D721Med (cell line): ENCODE measurements at regions not wholly inside any gene's neighbourhood (a gene's known extent, or its start where the extent isn't known, plus 50 kb on each side); places are given as distances from the start of the nearest gene placed in this dataset.

Source experiments
- DNase-seq: peaks from one replicate; pipeline ENCODE4 v3.0.0; 2011; ENCODE audit warnings: low spot score; ENCODE audit not compliant: insufficient read length
- FAIRE-seq: peaks from 2 replicates; lab custom pipeline; 2011; peaks lifted over from hg19 to GRCh38; lab: Jason Lieb, UNC
- TF ChIP-seq, protein P1 (sequence below): IDR thresholded peaks from 2 replicates; pipeline ENCODE4 v1.5.1; 2012; ENCODE audit warnings: mild to moderate bottlenecking, control low read depth; ENCODE audit not compliant: insufficient read depth; ENCODE audit errors: missing control alignments

DNA sequence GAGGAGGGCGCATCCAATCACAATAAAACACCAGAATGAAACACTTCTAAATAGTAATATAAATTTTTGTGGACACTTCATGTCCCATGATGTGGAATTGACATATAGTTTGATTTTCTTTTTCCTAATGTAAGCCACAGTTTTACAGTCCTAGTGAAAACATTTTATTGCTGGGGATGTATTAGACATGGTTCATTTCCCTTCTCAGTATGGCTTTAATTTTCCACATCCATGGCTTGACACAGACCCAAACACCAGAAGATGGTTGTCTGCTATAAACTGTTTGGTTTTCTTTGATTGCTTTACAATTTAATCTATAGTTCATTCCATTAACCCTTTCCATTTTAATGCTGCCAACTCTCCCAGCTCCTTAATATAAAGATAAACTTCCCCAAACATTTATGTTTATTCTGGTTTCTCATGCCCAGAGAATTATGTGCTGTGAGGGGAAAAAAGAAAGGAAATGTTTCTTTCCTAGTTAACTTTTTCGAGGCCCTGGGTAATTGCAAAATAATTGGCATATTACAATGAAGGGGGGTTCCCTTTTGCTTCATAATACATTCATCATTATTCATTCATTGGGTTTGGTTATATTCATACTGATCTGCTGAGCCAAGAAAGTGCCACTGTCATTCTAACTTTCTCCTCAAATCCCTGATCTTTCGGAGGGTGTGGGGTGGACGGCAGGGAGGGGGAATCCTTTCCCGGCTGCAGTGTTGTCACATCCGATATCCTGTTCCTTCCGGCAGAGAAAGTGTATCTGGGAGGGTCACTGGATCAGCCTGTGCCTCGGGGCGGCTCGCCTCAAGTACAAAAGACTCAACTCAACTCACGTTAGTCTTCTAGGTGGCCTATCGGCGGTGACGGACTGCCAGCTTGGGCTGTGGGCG, 127.6 kb upstream of the TFAP2D start:
- DNase-seq = no peak

GRCh38 chr6:50586331-50586675, 127.0 kb upstream of the TFAP2D start:
- TF ChIP-seq, protein P1, sequence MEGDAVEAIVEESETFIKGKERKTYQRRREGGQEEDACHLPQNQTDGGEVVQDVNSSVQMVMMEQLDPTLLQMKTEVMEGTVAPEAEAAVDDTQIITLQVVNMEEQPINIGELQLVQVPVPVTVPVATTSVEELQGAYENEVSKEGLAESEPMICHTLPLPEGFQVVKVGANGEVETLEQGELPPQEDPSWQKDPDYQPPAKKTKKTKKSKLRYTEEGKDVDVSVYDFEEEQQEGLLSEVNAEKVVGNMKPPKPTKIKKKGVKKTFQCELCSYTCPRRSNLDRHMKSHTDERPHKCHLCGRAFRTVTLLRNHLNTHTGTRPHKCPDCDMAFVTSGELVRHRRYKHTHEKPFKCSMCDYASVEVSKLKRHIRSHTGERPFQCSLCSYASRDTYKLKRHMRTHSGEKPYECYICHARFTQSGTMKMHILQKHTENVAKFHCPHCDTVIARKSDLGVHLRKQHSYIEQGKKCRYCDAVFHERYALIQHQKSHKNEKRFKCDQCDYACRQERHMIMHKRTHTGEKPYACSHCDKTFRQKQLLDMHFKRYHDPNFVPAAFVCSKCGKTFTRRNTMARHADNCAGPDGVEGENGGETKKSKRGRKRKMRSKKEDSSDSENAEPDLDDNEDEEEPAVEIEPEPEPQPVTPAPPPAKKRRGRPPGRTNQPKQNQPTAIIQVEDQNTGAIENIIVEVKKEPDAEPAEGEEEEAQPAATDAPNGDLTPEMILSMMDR = no peak
- FAIRE-seq (no peak), DNase-seq (no peak)

More for the DNA sequence above, 127.6 kb upstream of the TFAP2D start:
- no peak for FAIRE-seq
- TF ChIP-seq, protein P1 = no peak

- no peak for FAIRE-seq
These were observed 123.4 kb upstream of the TFAP2D start for GRCh38 chr6:50589751-50590470.

DNA sequence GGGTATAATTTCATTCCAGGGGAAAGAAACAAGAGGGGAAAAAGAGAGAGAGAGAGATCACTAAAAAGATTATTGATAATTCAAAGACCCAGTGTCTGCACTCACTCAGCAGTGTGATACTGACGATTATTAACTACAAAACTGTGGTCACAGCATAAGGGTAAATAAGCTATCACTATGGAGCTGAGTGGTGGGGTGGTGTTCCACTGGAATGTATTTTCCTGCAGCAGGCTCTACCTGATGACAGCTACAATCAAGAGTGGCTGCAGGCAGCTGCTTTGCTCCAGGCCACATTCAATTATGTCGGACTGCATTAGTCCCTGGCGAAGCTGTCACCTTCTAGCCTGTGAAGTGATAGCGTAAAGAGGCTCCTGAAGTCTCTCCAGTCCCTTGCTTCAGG, 122.2 kb upstream of the TFAP2D start:
- TF ChIP-seq, protein P1 = no peak
- no peak for FAIRE-seq
- DNase-seq = no peak

More at GRCh38 chr6:50589751-50590470, 123.4 kb upstream of the TFAP2D start:
- no peak for DNase-seq
- TF ChIP-seq, protein P1 = no peak

DNA sequence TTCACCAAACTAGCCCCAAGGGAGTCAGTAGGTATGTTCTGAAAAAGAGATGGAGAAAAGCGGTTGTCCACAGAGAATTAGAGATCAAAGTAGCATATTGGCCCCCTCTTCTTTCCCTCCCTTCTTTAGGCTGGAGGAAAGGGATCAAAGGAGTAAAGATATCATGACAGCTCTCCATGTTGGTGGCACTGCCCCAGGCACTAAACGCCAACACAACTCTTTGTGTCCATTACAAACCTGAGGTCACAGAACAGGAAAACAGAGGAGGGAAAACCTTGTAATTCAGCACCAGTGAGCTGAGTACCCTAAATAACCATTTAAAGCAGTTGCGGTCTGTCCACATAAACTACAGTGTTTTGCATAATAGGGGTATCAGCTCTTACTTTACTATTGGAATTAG, 113.0 kb upstream of the TFAP2D start:
- FAIRE-seq (no peak), DNase-seq (no peak)
- TF ChIP-seq, protein P1 = no peak

DNA sequence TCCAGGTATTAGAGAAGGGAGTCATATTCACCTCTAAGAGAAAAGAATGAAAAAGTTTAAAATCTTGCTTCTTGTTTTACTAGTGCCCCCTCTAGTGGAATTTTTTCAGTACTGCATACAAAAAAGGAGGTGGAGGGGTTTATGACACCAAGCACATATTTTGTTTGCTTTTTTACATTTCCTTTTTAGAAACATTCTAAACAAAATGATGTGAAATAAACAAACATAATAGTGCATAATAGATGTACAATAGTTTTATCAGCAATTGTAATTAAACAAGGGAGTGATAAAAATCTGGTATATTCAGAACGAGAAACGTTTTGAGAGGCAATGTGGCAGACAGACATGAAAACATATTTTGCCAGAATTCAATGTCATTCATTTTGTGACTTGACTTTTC, 111.0 kb upstream of the TFAP2D start:
- FAIRE-seq = peak; percentile 11
- TF ChIP-seq, protein P1 = peak; percentile 68
- DNase-seq = no peak
